Ovary (tissue), 7 donors: ENCODE measurements at regions not wholly inside any gene's neighbourhood (a gene's known extent, or its start where the extent isn't known, plus 50 kb on each side); places are given as distances from the start of the nearest gene placed in this dataset.

Experiments used
- DNase-seq, 5 donors: peaks; one replicate each; pipeline ENCODE4 v3.0.0-alpha.2; 2019 to 2020
- H3K27ac ChIP-seq, 2 donors: fragments of 200-600 bp; one replicate each; pipeline versions ENCODE4 v1.5.1 to v1.8.0; 2019 to 2022
- H3K27me3 ChIP-seq: fragments of 200-600 bp; one replicate; pipeline ENCODE4 v1.8.0; 2022
- H3K36me3 ChIP-seq: fragments of 200-600 bp; sonication (generic); one replicate; pipeline ENCODE4 v1.5.1; 2019
- H3K4me1 ChIP-seq: one replicate; pipeline ENCODE4 v1.8.1; 2013; ENCODE audit warnings: mild to moderate bottlenecking, moderate library complexity; ENCODE audit not compliant: insufficient read depth
- H3K4me3 ChIP-seq: fragments of 200-600 bp; sonication (generic); one replicate; pipeline ENCODE4 v1.5.1; 2017
- H3K9me3 ChIP-seq, 2 donors: fragments of 200-600 bp in 1 of 2; sonication (generic) in 1 of 2; one replicate each; pipeline versions ENCODE4 v1.5.1 to v1.8.1; 2013 to 2019; ENCODE audit warnings: mild to moderate bottlenecking in 1 of 2, moderate library complexity in 1 of 2
- EP300 ChIP-seq: sonication (generic); formaldehyde crosslinking; IDR thresholded peaks from one replicate; pipeline ENCODE4 v1.6.1; 2017; ENCODE audit warnings: antibody characterized with exemption
- POLR2A ChIP-seq: fragments of 450-650 bp; IDR thresholded peaks from one replicate; pipeline ENCODE4 v1.6.1; 2017; ENCODE audit warnings: antibody characterized with exemption, mild to moderate bottlenecking, moderate library complexity
- whole genome bisulfite sequencing, 3 donors: extraction: QIAGEN DNeasy Blood & Tissue Kit in 1 of 3; methylation state at CpG; one replicate each; pipeline versions ENCODE4 v1.1.5 to v1.1.7; 2013 to 2017; 5-methylcytosine and 5-hydroxymethylcytosine counted together
- intact Hi-C, 4 donors: fragments of 100-400 bp; cut with DNase I; formaldehyde crosslinking; loops; one replicate each; pipeline versions ENCODE4 v1.11.0 to v1.15.1; 2022 to 2023
- TF ChIP-seq, protein P1 (sequence below), 3 donors: fragments of 450-650 bp in 2 of 3; fragments of 200-600 bp in 1 of 3; IDR thresholded peaks; one replicate each; pipeline versions ENCODE4 v1.5.1 to v1.8.0; 2016 to 2022; ENCODE audit warnings: antibody characterized with exemption in 3 of 3, mild to moderate bottlenecking in 1 of 3
- donor health status: DM: no; HTN: no; CAD: no; lungs with moderate emphysema.
- donor health status: DM: no; HTN: no; CAD: no.
- donor health status: Bipolar disorder and iron deficiency.
- donor health status: DM: no; HTN: no; CAD: no.
- donor health status: DM: yes; HTN: yes; CAD: no.

DNA sequence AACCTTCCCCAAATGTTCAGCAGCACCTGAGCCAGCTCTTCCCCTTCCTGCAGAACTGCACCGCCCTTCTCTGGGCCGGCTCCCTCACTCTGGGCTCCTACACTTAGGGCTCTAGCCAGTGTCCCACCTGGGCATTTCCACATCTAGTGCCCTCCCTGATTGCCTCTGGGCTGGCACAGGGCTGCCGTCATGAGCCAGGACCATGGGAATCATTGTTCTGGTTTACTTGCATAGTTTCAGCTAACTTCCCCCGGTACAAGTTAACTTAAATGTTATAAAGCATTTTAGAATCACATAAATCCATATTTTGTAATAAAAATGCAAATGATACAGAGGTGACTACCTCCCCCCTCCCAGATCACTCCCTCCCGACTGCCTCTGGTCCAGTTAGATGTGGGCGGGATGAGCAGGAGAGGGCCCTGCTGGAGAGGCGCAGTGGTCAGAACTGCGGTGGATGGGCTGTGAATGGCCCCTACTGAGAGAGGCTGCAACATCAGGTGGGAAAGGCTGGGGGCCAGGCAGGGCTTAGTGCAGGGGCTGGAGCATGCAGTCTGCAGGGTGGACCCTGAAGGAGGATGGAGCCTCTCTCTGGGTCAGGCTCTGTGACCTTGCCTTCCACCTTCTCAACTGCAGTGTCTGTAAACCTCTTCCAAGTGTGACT is 371.4 kb upstream of the C1orf174 start:
- Histone ChIP-seq H3K9me3 (no peaks in the 10 kb centered on the region), H3K27ac (no peak overlapping the region), H3K4me1 (no peaks in the 10 kb centered on the region), H3K36me3 (no peaks in the 10 kb centered on the region), H3K27me3 (no peaks in the 10 kb centered on the region), H3K4me3 (no peak overlapping the region)
- WGBS, 3 donors: 75 to 80% (median 76%) methylated on average over 8 of the region's 8 CpGs
- intact Hi-C loops: no loop called here
- no peak for DNase-seq
- TF ChIP-seq EP300 (no peak), POLR2A (no peak)
- TF ChIP-seq, protein P1, sequence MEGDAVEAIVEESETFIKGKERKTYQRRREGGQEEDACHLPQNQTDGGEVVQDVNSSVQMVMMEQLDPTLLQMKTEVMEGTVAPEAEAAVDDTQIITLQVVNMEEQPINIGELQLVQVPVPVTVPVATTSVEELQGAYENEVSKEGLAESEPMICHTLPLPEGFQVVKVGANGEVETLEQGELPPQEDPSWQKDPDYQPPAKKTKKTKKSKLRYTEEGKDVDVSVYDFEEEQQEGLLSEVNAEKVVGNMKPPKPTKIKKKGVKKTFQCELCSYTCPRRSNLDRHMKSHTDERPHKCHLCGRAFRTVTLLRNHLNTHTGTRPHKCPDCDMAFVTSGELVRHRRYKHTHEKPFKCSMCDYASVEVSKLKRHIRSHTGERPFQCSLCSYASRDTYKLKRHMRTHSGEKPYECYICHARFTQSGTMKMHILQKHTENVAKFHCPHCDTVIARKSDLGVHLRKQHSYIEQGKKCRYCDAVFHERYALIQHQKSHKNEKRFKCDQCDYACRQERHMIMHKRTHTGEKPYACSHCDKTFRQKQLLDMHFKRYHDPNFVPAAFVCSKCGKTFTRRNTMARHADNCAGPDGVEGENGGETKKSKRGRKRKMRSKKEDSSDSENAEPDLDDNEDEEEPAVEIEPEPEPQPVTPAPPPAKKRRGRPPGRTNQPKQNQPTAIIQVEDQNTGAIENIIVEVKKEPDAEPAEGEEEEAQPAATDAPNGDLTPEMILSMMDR (IDR thresholded peaks at IDR 0.05): no peak

DNA sequence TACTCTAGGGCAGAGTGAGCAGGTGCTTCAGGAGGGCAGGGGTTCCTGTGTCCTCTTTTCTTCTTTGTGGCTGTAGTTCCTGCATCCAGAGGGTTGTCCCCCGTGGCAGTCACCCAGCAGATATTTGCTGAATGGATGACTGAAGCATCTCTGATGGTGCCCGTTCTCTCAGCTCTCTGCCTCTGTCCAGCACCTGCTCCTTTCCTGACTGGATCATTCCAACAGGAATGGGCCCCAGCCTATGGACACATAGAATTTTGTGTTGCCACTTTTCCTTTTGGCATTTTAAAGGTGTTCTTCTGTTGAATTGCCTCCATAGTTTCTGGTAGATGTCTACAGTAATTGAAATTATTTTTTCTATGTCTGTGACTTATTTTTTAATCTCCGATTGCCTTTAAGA is 372.5 kb upstream of the C1orf174 start:
- H3K4me3 ChIP-seq: no peak overlapping the region
- no peaks in the 10 kb centered on the region for H3K9me3 ChIP-seq
- no peaks in the 10 kb centered on the region for H3K27me3 ChIP-seq
- TF ChIP-seq, protein P1 (IDR thresholded peaks at IDR 0.05): no peak
- TF ChIP-seq EP300 (no peak), POLR2A (no peak)
- no peak overlapping the region for H3K27ac ChIP-seq
- H3K4me1 ChIP-seq: no peaks in the 10 kb centered on the region
- no peaks in the 10 kb centered on the region for H3K36me3 ChIP-seq
- no peak for DNase-seq
- WGBS, 3 donors: 51 to 61% (median 54%) methylated on average over 3 of the region's 3 CpGs
- intact Hi-C loops: no loop called here

DNA sequence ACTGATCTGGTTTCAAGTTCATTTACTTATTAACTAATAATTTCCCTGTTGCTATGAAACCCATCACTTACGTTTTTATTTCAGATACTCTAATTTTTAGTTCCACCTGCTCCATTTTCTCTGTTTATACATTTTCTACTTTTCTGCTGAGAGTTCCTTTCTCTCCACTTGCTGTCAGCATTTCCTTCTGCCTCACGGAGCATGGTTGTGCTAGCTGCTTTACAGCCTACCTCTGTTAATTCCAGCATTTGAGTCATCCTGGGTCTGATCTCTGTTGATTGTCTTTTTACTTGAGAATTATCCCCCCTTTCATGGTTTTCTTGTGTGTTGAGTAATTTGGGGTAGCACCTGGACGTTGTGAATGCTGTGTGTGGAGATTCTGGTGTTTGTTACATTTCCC is 373.2 kb upstream of the C1orf174 start:
- H3K4me1 ChIP-seq: no peaks in the 10 kb centered on the region
- no peaks in the 10 kb centered on the region for H3K36me3 ChIP-seq
- no peaks in the 10 kb centered on the region for H3K9me3 ChIP-seq
- H3K27ac ChIP-seq: no peak overlapping the region
- DNase-seq: no peak
- 33 to 43% (median 37%) methylated on average over 3 of the region's 3 CpGs for WGBS, 3 donors
- intact Hi-C loops: no loop called here
- no peaks in the 10 kb centered on the region for H3K27me3 ChIP-seq
- TF ChIP-seq POLR2A (no peak), EP300 (no peak)
- TF ChIP-seq, protein P1 (IDR thresholded peaks at IDR 0.05): no peak
- no peak overlapping the region for H3K4me3 ChIP-seq

DNA sequence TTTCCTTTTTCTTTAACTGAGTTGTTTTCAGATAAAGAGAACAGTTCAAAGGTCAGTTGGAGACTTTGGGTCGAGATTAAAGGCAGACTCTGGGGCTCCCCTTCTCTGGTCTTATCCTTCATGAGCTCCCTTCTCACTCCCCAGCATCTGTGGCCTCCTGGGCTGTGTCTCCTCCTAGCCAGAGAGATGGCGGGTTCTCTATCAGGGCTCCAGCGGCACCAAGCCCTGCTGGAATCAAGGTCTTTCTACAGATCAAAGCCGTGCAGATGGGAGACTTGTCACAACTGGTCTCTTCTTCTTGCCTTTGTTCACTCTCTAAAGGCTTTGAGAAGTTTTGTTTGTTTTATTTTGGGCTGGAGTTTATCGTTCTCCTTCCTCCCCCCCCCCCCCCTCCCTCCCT is 373.7 kb upstream of the C1orf174 start:
- Histone ChIP-seq H3K36me3 (no peaks in the 10 kb centered on the region), H3K9me3 (no peaks in the 10 kb centered on the region), H3K27me3 (no peaks in the 10 kb centered on the region), H3K27ac (no peak overlapping the region), H3K4me3 (no peak overlapping the region), H3K4me1 (no peaks in the 10 kb centered on the region)
- intact Hi-C loops: no loop called here
- no peak for DNase-seq
- TF ChIP-seq EP300: no peak
- no peak for TF ChIP-seq POLR2A
- TF ChIP-seq, protein P1 (IDR thresholded peaks at IDR 0.05): no peak
- WGBS, 3 donors: 11 to 25% (median 13%) methylated on average over 5 of the region's 5 CpGs
